BE2C (cell line): ENCODE measurements at regions not wholly inside any gene's neighbourhood (a gene's known extent, or its start where the extent isn't known, plus 50 kb on each side); places are given as distances from the start of the nearest gene placed in this dataset.

Source experiments
- DNase-seq: peaks from one replicate; pipeline ENCODE4 v3.0.0-alpha.2; 2020
- H3K27me3 ChIP-seq: fragments of 250-450 bp; sonication (Bioruptor Pico); 2 replicates; pipeline ENCODE4 v1.5.1; 2020; ENCODE audit warnings: mild to moderate bottlenecking
- H3K36me3 ChIP-seq: fragments of 250-450 bp; sonication (Bioruptor Pico); 2 replicates; pipeline ENCODE4 v1.5.1; 2020; ENCODE audit warnings: mild to moderate bottlenecking
- H3K4me1 ChIP-seq: fragments of 250-450 bp; sonication (Bioruptor Pico); 2 replicates; pipeline ENCODE4 v1.5.1; 2020
- H3K4me3 ChIP-seq: 2 replicates; pipeline ENCODE4 v1.5.1; 2011; ENCODE audit warnings: low read depth, low read length
- H3K9me3 ChIP-seq: fragments of 250-450 bp; sonication (Bioruptor Pico); 2 replicates; pipeline ENCODE4 v1.5.1; 2020
- CTCF ChIP-seq: IDR thresholded peaks from 2 replicates; pipeline ENCODE4 v1.5.1; 2012; ENCODE audit warnings: mild to moderate bottlenecking, low read depth, low read length

- Histone ChIP-seq H3K4me1 (no peaks in the 10 kb centered on the region), H3K36me3 (no peaks in the 10 kb centered on the region), H3K4me3 (no peak overlapping the region), H3K9me3 (no peaks in the 10 kb centered on the region), H3K27me3 (peaks cover 7% of the 10 kb centered on the region)
- no peak for TF ChIP-seq CTCF
- DNase-seq = no peak
Measured at GRCh38 chr6:142550310-142551063, 248.7 kb downstream of the ADGRG6 start.

GRCh38 chr6:142551274-142551811 is 249.5 kb downstream of the ADGRG6 start:
- DNase-seq = no peak
- no peaks in the 10 kb centered on the region for H3K9me3 ChIP-seq
- TF ChIP-seq CTCF = no peak
- H3K27me3 ChIP-seq = peaks cover 7% of the 10 kb centered on the region
- H3K4me1 ChIP-seq = no peaks in the 10 kb centered on the region
- H3K4me3 ChIP-seq = no peak overlapping the region
- H3K36me3 ChIP-seq = no peaks in the 10 kb centered on the region

- no peak for TF ChIP-seq CTCF
- Histone ChIP-seq H3K4me3 (no peak overlapping the region), H3K36me3 (no peaks in the 10 kb centered on the region), H3K9me3 (no peaks in the 10 kb centered on the region), H3K4me1 (no peaks in the 10 kb centered on the region), H3K27me3 (no peaks in the 10 kb centered on the region)
- no peak for DNase-seq
Measured at GRCh38 chr6:142558786-142559185, 257.0 kb downstream of the ADGRG6 start.

GRCh38 chr6:142561511-142562265 is 259.9 kb downstream of the ADGRG6 start:
- DNase-seq = no peak
- Histone ChIP-seq H3K36me3 (no peaks in the 10 kb centered on the region), H3K9me3 (no peaks in the 10 kb centered on the region), H3K27me3 (no peaks in the 10 kb centered on the region), H3K4me3 (no peak overlapping the region), H3K4me1 (no peaks in the 10 kb centered on the region)
- TF ChIP-seq CTCF = no peak

- H3K27me3 ChIP-seq = no peaks in the 10 kb centered on the region
- no peak for TF ChIP-seq CTCF
- no peaks in the 10 kb centered on the region for H3K9me3 ChIP-seq
- no peaks in the 10 kb centered on the region for H3K36me3 ChIP-seq
- no peaks in the 10 kb centered on the region for H3K4me1 ChIP-seq
- no peak overlapping the region for H3K4me3 ChIP-seq
- DNase-seq = no peak
Measured at GRCh38 chr6:142562865-142563264, 261.1 kb downstream of the ADGRG6 start.
